ENCODE measurements at regions not wholly inside any gene's neighbourhood (a gene's known extent, or its start where the extent isn't known, plus 50 kb on each side); places are given as distances from the start of the nearest gene placed in this dataset.

DNA sequence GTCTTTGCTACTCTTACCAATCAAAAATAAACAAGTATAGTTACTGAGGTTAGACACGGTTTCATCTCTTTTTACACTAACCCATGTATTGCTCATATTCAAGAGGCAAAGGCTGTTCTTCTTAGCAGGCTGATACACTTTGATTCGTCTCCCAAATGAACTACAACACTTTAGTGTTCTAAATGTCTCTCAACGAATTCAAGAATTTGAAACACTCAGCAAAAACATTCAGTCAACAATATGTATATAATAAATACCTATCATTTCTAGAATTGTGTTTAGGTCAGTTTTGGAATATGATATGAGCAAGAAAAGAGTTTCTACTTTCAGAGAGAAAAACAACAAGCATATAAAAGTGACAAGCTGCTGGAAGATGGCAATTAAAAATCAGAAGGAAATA, 669.6 kb upstream of the DPPA4 start:
- Histone ChIP-seq H3K4me2 (ENCODE audit: low read length) (no peak overlapping the region), H3K9me2 (ENCODE audit: insufficient read depth, low read length) (no peaks in the 10 kb centered on the region), H3K36me3 (ENCODE audit: insufficient read depth, low read length) (no peaks in the 10 kb centered on the region), H3K4me3 (ENCODE audit: low read depth, low read length, poor library complexity, severe bottlenecking) (no peak overlapping the region), H3K27ac (ENCODE audit: low read depth, low read length, poor library complexity, severe bottlenecking) (no peak overlapping the region), H4K20me1 (ENCODE audit: insufficient read depth, low read length) (no peaks in the 10 kb centered on the region), H3K4me1 (ENCODE audit: insufficient read depth, low read length, poor library complexity, severe bottlenecking) (no peaks in the 10 kb centered on the region), H3K9me3 (ENCODE audit: low read length) (no peaks in the 10 kb centered on the region), H2AFZ (ENCODE audit: low read length) (no peak overlapping the region), H3K79me2 (ENCODE audit: insufficient read depth, low read depth, low read length) (no peaks in the 10 kb centered on the region)
- TF ChIP-seq, protein P1, sequence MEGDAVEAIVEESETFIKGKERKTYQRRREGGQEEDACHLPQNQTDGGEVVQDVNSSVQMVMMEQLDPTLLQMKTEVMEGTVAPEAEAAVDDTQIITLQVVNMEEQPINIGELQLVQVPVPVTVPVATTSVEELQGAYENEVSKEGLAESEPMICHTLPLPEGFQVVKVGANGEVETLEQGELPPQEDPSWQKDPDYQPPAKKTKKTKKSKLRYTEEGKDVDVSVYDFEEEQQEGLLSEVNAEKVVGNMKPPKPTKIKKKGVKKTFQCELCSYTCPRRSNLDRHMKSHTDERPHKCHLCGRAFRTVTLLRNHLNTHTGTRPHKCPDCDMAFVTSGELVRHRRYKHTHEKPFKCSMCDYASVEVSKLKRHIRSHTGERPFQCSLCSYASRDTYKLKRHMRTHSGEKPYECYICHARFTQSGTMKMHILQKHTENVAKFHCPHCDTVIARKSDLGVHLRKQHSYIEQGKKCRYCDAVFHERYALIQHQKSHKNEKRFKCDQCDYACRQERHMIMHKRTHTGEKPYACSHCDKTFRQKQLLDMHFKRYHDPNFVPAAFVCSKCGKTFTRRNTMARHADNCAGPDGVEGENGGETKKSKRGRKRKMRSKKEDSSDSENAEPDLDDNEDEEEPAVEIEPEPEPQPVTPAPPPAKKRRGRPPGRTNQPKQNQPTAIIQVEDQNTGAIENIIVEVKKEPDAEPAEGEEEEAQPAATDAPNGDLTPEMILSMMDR (conservative IDR thresholded peaks at IDR 0.05; ENCODE audit: low read length): no peak
- TF ChIP-seq EZH2phosphoT487 (IDR thresholded peaks at IDR 0.05; ENCODE audit: borderline replicate concordance, low read depth, low read length): no peak
- intact Hi-C loops (cut with micrococcal nuclease; ENCODE audit: unreplicated experiment): no loop called here
- no peak for DNase-seq (ENCODE audit: low spot score)
- POLR2A ChIA-PET: interaction anchor here (0.6 kb wide), 1 partner anchor 1765 kb away, joined by 3 read pairs; no protein-coding TSS in a partner anchor
- CTCF ChIA-PET (ENCODE audit: unreplicated experiment): no interaction called here
- BruUV-seq (replicated peaks): no TSS peak

DNA sequence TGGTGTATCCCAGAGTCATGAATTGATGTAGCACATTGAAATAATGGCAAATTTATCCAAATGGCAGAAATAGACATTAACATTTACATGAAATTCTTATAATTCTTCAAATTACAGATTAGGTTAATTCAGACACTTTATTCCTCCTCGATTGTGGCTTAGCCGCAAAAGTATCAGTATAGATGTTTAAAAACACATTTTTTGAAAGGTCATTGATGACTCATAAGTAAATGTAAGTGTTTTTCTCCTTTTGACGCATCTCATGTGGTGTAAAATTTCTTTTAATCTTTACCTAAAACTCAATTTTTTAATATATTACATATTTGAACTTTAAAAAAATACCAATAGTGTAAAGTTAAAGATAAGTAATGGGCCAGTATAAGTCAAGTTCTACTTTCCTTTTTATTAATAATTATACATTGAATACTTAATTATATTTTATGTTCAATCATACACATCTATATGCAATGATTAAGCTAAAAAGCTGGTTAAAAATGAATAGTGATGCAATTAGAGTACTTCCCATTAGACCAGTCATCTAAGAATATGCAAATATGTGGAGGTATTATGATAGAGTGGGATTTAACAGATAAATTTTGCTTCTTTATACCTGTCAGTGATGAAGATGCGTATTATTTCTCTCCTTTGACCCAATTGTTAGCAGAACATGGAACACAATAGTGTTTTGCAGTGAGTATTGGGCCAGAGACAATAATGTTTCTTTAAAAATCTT, 678.1 kb upstream of the DPPA4 start:
- Histone ChIP-seq H3K9me3 (ENCODE audit: low read length) (no peaks in the 10 kb centered on the region), H3K4me3 (ENCODE audit: low read depth, low read length, poor library complexity, severe bottlenecking) (no peak overlapping the region), H3K4me1 (ENCODE audit: insufficient read depth, low read length, poor library complexity, severe bottlenecking) (no peaks in the 10 kb centered on the region), H3K27ac (ENCODE audit: low read depth, low read length, poor library complexity, severe bottlenecking) (no peak overlapping the region), H2AFZ (ENCODE audit: low read length) (no peak overlapping the region), H3K79me2 (ENCODE audit: insufficient read depth, low read depth, low read length) (no peaks in the 10 kb centered on the region), H3K9me2 (ENCODE audit: insufficient read depth, low read length) (no peaks in the 10 kb centered on the region), H4K20me1 (ENCODE audit: insufficient read depth, low read length) (no peaks in the 10 kb centered on the region), H3K36me3 (ENCODE audit: insufficient read depth, low read length) (no peaks in the 10 kb centered on the region), H3K4me2 (ENCODE audit: low read length) (no peak overlapping the region)
- DNase-seq (ENCODE audit: low spot score): no peak
- intact Hi-C loops (cut with micrococcal nuclease; ENCODE audit: unreplicated experiment): no loop called here
- ChIA-PET CTCF (ENCODE audit: unreplicated experiment) (no interaction called here), POLR2A (no interaction called here)
- TF ChIP-seq, protein P1 (conservative IDR thresholded peaks at IDR 0.05; ENCODE audit: low read length): no peak
- no peak for TF ChIP-seq EZH2phosphoT487 (IDR thresholded peaks at IDR 0.05; ENCODE audit: borderline replicate concordance, low read depth, low read length)
- no TSS peak for BruUV-seq (replicated peaks)

DNA sequence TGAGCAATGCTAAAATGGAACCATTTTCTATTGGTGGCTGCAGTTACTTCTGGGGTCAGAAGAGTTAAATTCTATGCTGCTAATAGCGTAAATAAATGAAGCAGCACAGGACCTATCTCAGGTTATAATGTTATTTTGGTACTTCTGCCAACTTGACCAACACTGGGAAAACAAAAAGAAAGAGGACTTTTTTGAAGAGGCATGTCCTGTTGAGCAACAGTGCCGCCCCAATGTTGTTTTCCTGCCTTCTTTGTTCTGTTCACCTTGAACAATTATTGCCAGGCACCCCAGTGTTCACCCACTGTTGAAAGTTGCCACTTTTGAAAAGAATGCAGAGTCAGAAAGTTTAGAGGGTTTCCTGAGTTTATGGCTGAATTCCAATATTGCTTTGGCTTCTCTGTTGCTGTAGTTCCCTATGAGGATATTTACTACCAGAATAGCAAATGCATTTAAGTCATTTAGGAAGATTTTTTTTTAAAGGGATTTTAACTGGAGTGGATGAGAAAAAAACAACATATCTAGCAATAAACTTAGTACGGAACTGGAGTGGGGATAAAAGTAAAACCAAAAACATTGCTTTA, 679.0 kb upstream of the DPPA4 start:
- Histone ChIP-seq H3K4me2 (ENCODE audit: low read length) (no peak overlapping the region), H3K9me3 (ENCODE audit: low read length) (no peaks in the 10 kb centered on the region), H3K9me2 (ENCODE audit: insufficient read depth, low read length) (no peaks in the 10 kb centered on the region), H3K4me3 (ENCODE audit: low read depth, low read length, poor library complexity, severe bottlenecking) (no peak overlapping the region), H3K4me1 (ENCODE audit: insufficient read depth, low read length, poor library complexity, severe bottlenecking) (no peaks in the 10 kb centered on the region), H3K36me3 (ENCODE audit: insufficient read depth, low read length) (no peaks in the 10 kb centered on the region), H3K79me2 (ENCODE audit: insufficient read depth, low read depth, low read length) (no peaks in the 10 kb centered on the region), H2AFZ (ENCODE audit: low read length) (no peak overlapping the region), H3K27ac (ENCODE audit: low read depth, low read length, poor library complexity, severe bottlenecking) (no peak overlapping the region), H4K20me1 (ENCODE audit: insufficient read depth, low read length) (no peaks in the 10 kb centered on the region)
- no peak for DNase-seq (ENCODE audit: low spot score)
- intact Hi-C loops (cut with micrococcal nuclease; ENCODE audit: unreplicated experiment): no loop called here
- POLR2A ChIA-PET: interaction anchor here (0.7 kb wide), 1 partner anchor 1551 kb away, joined by 3 read pairs; no protein-coding TSS in a partner anchor
- TF ChIP-seq EZH2phosphoT487 (IDR thresholded peaks at IDR 0.05; ENCODE audit: borderline replicate concordance, low read depth, low read length): no peak
- CTCF ChIA-PET (ENCODE audit: unreplicated experiment): no interaction called here
- no TSS peak for BruUV-seq (replicated peaks)
